ENCODE measurements at regions not wholly inside any gene's neighbourhood (a gene's known extent, or its start where the extent isn't known, plus 50 kb on each side); places are given as distances from the start of the nearest gene placed in this dataset.

- TF ChIP-seq ZBTB33 (IDR thresholded peaks at IDR 0.05; ENCODE audit: extremely low read depth, insufficient replicate concordance, low read length), result no peak
- no peak for TF ChIP-seq TCF7L2 (IDR thresholded peaks at IDR 0.05; ENCODE audit: borderline replicate concordance, extremely low read depth, insufficient read depth, insufficient read length)
- TF ChIP-seq CTCF (IDR thresholded peaks at IDR 0.05 in 2 of 3, conservative IDR thresholded peaks at IDR 0.05 in 1 of 3; ENCODE audit: borderline replicate concordance in 1 of 3, insufficient read depth in 1 of 3, low read depth in 2 of 3, low read length in 2 of 3), result no peak
- no peak for TF ChIP-seq MAX (IDR thresholded peaks at IDR 0.05)
Observed at GRCh38 chr16:10332241-10332640, 53.6 kb upstream of the ATF7IP2 start.
